HEK293 (cell line): ENCODE measurements at regions not wholly inside any gene's neighbourhood (a gene's known extent, or its start where the extent isn't known, plus 50 kb on each side); places are given as distances from the start of the nearest gene placed in this dataset.

Experiments
- CTCF ChIP-seq: fragments of 450-650 bp; formaldehyde crosslinking; IDR thresholded peaks from 2 replicates; pipeline ENCODE4 v1.5.1; 2016; ENCODE audit warnings: missing biosample characterization, missing genetic modification characterization
- GLIS2 ChIP-seq: fragments of 450-650 bp; formaldehyde crosslinking; IDR thresholded peaks from 2 replicates; pipeline ENCODE4 v1.5.1; 2016; ENCODE audit warnings: missing biosample characterization, missing genetic modification characterization
- MEIS1 ChIP-seq: sonication (generic); formaldehyde crosslinking; IDR thresholded peaks from 2 replicates; pipeline ENCODE4 v1.8.1; 2022; ENCODE audit warnings: missing genetic modification reagents, mild to moderate bottlenecking, borderline replicate concordance
- YY1 ChIP-seq: fragments of 450-650 bp; formaldehyde crosslinking; IDR thresholded peaks from 2 replicates; pipeline ENCODE4 v1.5.1; 2018; ENCODE audit warnings: missing biosample characterization, missing genetic modification characterization
- ZFP69B ChIP-seq: fragments of 450-650 bp; formaldehyde crosslinking; IDR thresholded peaks from 2 replicates; pipeline ENCODE4 v1.5.1; 2016; ENCODE audit warnings: missing biosample characterization, missing genetic modification characterization
- ZNF121 ChIP-seq: fragments of 450-650 bp; formaldehyde crosslinking; IDR thresholded peaks from 2 replicates; pipeline ENCODE4 v1.5.1; 2016; ENCODE audit warnings: missing biosample characterization, missing genetic modification characterization
- ZNF23 ChIP-seq: fragments of 450-650 bp; formaldehyde crosslinking; IDR thresholded peaks from 2 replicates; pipeline ENCODE4 v1.5.1; 2016; ENCODE audit warnings: missing biosample characterization, missing genetic modification characterization, borderline replicate concordance
- ZNF510 ChIP-seq: fragments of 450-650 bp; formaldehyde crosslinking; IDR thresholded peaks from 2 replicates; pipeline ENCODE4 v1.5.1; 2018; ENCODE audit warnings: mild to moderate bottlenecking, missing genetic modification characterization, missing biosample characterization; ENCODE audit not compliant: insufficient replicate concordance
- ZNF626 ChIP-seq: fragments of 450-650 bp; sonication (Bioruptor Pico); formaldehyde crosslinking; IDR thresholded peaks from 2 replicates; pipeline ENCODE4 v1.5.1; 2018; ENCODE audit warnings: missing biosample characterization, missing genetic modification characterization, inconsistent platforms
- ZNF629 ChIP-seq: fragments of 450-650 bp; formaldehyde crosslinking; IDR thresholded peaks from 2 replicates; pipeline ENCODE4 v1.5.1; 2017; ENCODE audit warnings: missing biosample characterization, missing genetic modification characterization
- ZNF670 ChIP-seq: fragments of 450-650 bp; formaldehyde crosslinking; IDR thresholded peaks from 2 replicates; pipeline ENCODE4 v1.5.1; 2016; ENCODE audit warnings: missing biosample characterization, missing genetic modification characterization, low read depth
- TF ChIP-seq, protein P1 (sequence below): fragments of 450-650 bp; formaldehyde crosslinking; IDR thresholded peaks from 2 replicates; pipeline ENCODE4 v1.5.1; 2017; ENCODE audit warnings: missing biosample characterization, missing genetic modification characterization

GRCh38 chr16:50954469-50954868 is 196.6 kb downstream of the SALL1 start:
- TF ChIP-seq ZNF121 (no peak), CTCF (tag by site-specific recombination) (no peak), ZNF510 (tag by site-specific recombination) (no peak), YY1 (tag by site-specific recombination) (no peak), MEIS1 (CRISPR knock-in tag) (no peak), ZFP69B (tag by site-specific recombination) (no peak), ZNF23 (tag by site-specific recombination) (no peak), ZNF626 (tag by site-specific recombination) (no peak), GLIS2 (tag by site-specific recombination) (no peak), ZNF629 (tag by site-specific recombination) (no peak), ZNF670 (tag by site-specific recombination) (no peak)
- TF ChIP-seq, protein P1, sequence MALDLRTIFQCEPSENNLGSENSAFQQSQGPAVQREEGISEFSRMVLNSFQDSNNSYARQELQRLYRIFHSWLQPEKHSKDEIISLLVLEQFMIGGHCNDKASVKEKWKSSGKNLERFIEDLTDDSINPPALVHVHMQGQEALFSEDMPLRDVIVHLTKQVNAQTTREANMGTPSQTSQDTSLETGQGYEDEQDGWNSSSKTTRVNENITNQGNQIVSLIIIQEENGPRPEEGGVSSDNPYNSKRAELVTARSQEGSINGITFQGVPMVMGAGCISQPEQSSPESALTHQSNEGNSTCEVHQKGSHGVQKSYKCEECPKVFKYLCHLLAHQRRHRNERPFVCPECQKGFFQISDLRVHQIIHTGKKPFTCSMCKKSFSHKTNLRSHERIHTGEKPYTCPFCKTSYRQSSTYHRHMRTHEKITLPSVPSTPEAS = no peak
